ENCODE measurements at regions not wholly inside any gene's neighbourhood (a gene's known extent, or its start where the extent isn't known, plus 50 kb on each side); places are given as distances from the start of the nearest gene placed in this dataset.

DNA sequence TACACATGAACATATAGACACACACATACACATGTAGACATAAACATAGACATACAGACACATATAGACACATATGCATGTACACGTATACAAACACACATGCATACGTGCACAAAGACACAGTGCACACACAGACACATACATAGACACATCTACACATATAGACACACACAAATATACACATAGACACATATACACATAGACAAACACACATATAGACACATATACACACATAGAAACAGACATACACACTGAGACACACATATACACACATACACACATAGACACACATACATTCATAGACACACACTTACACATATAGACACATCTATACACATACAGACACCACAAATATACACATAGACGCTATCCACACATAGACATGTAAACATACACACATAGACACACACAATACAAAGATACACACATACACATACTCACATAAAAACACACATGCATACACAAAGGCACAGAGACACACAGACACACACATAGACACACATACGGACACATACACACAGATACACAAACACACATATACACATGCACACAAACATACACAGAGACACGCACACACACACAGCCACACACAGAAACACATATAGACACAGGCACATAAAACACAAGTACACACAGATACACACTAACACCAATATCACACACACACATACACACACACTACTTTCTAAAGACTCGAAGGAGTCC is 254.0 kb downstream of the TSHZ3 start:
- intact Hi-C loops (cut with micrococcal nuclease; ENCODE audit: unreplicated experiment): no loop called here
- Histone ChIP-seq H3K4me1 (ENCODE audit: control insufficient read depth, insufficient read depth, low read length) (no peaks in the 10 kb centered on the region), H3K4me3 (ENCODE audit: low read depth in 2 of 2, low read length in 2 of 2) (no peak overlapping the region), H3K27me3 (ENCODE audit: control insufficient read depth, insufficient read depth, low read length) (no peaks in the 10 kb centered on the region), H3K36me3 (ENCODE audit: control insufficient read depth, insufficient read depth, low read length) (no peaks in the 10 kb centered on the region), H3K9me3 (ENCODE audit: control insufficient read depth, insufficient read depth, low read depth, low read length) (no peaks in the 10 kb centered on the region), H3K27ac (ENCODE audit: low read length) (no peak overlapping the region)
- DNase-seq (ENCODE audit: low read depth, low spot score) (no peak), ATAC-seq (no peak)
- TF ChIP-seq TCF7L2 (IDR thresholded peaks at IDR 0.05; ENCODE audit: low read depth, low read length) (no peak), SIN3A (IDR thresholded peaks at IDR 0.05; ENCODE audit: borderline replicate concordance, insufficient read depth, low read depth, low read length) (no peak), POLR2AphosphoS5 (IDR thresholded peaks at IDR 0.05; ENCODE audit: low read depth, low read length) (no peak)
- TF ChIP-seq, protein P1, sequence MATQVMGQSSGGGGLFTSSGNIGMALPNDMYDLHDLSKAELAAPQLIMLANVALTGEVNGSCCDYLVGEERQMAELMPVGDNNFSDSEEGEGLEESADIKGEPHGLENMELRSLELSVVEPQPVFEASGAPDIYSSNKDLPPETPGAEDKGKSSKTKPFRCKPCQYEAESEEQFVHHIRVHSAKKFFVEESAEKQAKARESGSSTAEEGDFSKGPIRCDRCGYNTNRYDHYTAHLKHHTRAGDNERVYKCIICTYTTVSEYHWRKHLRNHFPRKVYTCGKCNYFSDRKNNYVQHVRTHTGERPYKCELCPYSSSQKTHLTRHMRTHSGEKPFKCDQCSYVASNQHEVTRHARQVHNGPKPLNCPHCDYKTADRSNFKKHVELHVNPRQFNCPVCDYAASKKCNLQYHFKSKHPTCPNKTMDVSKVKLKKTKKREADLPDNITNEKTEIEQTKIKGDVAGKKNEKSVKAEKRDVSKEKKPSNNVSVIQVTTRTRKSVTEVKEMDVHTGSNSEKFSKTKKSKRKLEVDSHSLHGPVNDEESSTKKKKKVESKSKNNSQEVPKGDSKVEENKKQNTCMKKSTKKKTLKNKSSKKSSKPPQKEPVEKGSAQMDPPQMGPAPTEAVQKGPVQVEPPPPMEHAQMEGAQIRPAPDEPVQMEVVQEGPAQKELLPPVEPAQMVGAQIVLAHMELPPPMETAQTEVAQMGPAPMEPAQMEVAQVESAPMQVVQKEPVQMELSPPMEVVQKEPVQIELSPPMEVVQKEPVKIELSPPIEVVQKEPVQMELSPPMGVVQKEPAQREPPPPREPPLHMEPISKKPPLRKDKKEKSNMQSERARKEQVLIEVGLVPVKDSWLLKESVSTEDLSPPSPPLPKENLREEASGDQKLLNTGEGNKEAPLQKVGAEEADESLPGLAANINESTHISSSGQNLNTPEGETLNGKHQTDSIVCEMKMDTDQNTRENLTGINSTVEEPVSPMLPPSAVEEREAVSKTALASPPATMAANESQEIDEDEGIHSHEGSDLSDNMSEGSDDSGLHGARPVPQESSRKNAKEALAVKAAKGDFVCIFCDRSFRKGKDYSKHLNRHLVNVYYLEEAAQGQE (IDR thresholded peaks at IDR 0.05; ENCODE audit: insufficient read depth in 1 of 2, low read depth in 2 of 2, low read length in 1 of 2): no peak
- TF ChIP-seq, protein P2, sequence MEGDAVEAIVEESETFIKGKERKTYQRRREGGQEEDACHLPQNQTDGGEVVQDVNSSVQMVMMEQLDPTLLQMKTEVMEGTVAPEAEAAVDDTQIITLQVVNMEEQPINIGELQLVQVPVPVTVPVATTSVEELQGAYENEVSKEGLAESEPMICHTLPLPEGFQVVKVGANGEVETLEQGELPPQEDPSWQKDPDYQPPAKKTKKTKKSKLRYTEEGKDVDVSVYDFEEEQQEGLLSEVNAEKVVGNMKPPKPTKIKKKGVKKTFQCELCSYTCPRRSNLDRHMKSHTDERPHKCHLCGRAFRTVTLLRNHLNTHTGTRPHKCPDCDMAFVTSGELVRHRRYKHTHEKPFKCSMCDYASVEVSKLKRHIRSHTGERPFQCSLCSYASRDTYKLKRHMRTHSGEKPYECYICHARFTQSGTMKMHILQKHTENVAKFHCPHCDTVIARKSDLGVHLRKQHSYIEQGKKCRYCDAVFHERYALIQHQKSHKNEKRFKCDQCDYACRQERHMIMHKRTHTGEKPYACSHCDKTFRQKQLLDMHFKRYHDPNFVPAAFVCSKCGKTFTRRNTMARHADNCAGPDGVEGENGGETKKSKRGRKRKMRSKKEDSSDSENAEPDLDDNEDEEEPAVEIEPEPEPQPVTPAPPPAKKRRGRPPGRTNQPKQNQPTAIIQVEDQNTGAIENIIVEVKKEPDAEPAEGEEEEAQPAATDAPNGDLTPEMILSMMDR (IDR thresholded peaks at IDR 0.05): no peak
- POLR2A ChIA-PET: no interaction called here
- no TSS peak for BruUV-seq (replicated peaks)
- in situ Hi-C loops (cut with HindIII; ENCODE audit: low pct_unique_long_range_greater_than_20kb, low sequenced_read_pairs): no loop called here
- CTCF ChIA-PET: interaction anchor here (0.6 kb wide), 1 partner anchor 48 kb away, joined by 7 read pairs; no protein-coding TSS in a partner anchor

DNA sequence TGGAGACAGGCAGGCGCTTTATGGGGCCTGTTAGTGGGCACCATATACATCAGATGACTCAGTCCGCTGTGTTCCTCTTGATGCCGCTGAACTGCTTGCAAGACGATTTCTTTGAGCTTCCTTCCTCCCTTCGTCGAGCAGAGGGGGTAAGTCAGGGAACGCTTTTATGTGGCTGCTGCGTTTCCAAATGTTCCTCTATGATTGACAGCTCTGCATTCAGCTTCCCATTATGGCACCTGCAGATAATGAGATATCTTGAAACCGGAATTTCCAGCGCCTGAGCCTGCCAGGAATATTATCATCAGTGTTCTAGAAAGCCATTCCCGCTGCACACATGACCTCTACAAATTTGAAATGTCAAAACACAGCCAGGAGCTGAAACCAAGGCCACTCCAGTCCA is 257.0 kb downstream of the TSHZ3 start:
- intact Hi-C loops (cut with micrococcal nuclease; ENCODE audit: unreplicated experiment): no loop called here
- H3K9me3 ChIP-seq (ENCODE audit: control insufficient read depth, insufficient read depth, low read depth, low read length): no peaks in the 10 kb centered on the region
- H3K4me3 ChIP-seq (ENCODE audit: low read depth in 2 of 2, low read length in 2 of 2): no peak overlapping the region
- no peak overlapping the region for H3K27ac ChIP-seq (ENCODE audit: low read length)
- TF ChIP-seq, protein P2 (IDR thresholded peaks at IDR 0.05): no peak
- TF ChIP-seq POLR2AphosphoS5 (IDR thresholded peaks at IDR 0.05; ENCODE audit: low read depth, low read length) (no peak), SIN3A (IDR thresholded peaks at IDR 0.05; ENCODE audit: borderline replicate concordance, insufficient read depth, low read depth, low read length) (no peak), TCF7L2 (IDR thresholded peaks at IDR 0.05; ENCODE audit: low read depth, low read length) (no peak)
- TF ChIP-seq, protein P1 (IDR thresholded peaks at IDR 0.05; ENCODE audit: insufficient read depth in 1 of 2, low read depth in 2 of 2, low read length in 1 of 2): no peak
- H3K36me3 ChIP-seq (ENCODE audit: control insufficient read depth, insufficient read depth, low read length): no peaks in the 10 kb centered on the region
- ChIA-PET POLR2A (no interaction called here), CTCF (interaction anchor here (0.5 kb wide), 1 partner anchor 171 kb away, joined by 5 read pairs; no protein-coding TSS in a partner anchor)
- in situ Hi-C loops (cut with HindIII; ENCODE audit: low pct_unique_long_range_greater_than_20kb, low sequenced_read_pairs): no loop called here
- no TSS peak for BruUV-seq (replicated peaks)
- DNase-seq (ENCODE audit: low read depth, low spot score) (no peak), ATAC-seq (no peak)
- no peaks in the 10 kb centered on the region for H3K27me3 ChIP-seq (ENCODE audit: control insufficient read depth, insufficient read depth, low read length)
- H3K4me1 ChIP-seq (ENCODE audit: control insufficient read depth, insufficient read depth, low read length): no peaks in the 10 kb centered on the region

Measured in Panc1 (cell line).